ENCODE measurements at regions not wholly inside any gene's neighbourhood (a gene's known extent, or its start where the extent isn't known, plus 50 kb on each side); places are given as distances from the start of the nearest gene placed in this dataset.

- no peaks in the 10 kb centered on the region for H3K79me1 ChIP-seq (ENCODE audit: insufficient read depth, low read depth, low read length, poor library complexity, severe bottlenecking)
- no peak for DNase-seq
- no peak overlapping the region for H2BK15ac ChIP-seq (ENCODE audit: low read depth, low read length)
- H3K27ac ChIP-seq (ENCODE audit: insufficient read length, low read depth, low read length): no peak overlapping the region
- H3K23me2 ChIP-seq (ENCODE audit: insufficient read length, low read depth, low read length, poor library complexity, severe bottlenecking): no peaks in the 10 kb centered on the region
- no CpG with 5 or more reads among the region's 2 CpGs for WGBS (ENCODE audit: extremely low coverage, insufficient read length, low lambda C conversion rate)
- H4K8ac ChIP-seq (replicated peaks; ENCODE audit: insufficient read length, low read depth, low read length): no peak overlapping the region
- no peak overlapping the region for H3K9ac ChIP-seq (ENCODE audit: extremely low read depth, insufficient read length, low read length)
- no peaks in the 10 kb centered on the region for H3K4me1 Mint-ChIP-seq
- H2BK5ac ChIP-seq (ENCODE audit: insufficient read length, low read length): no peak overlapping the region
- no peak overlapping the region for H3K18ac ChIP-seq (ENCODE audit: insufficient read length, low read depth, low read length)
- no peak overlapping the region for H3K27ac Mint-ChIP-seq
- H3K14ac ChIP-seq (ENCODE audit: insufficient read depth, low read length): no peak overlapping the region
- no peak overlapping the region for H3T11ph ChIP-seq (ENCODE audit: low read length)
- TF ChIP-seq CTCF (conservative IDR thresholded peaks at IDR 0.05): no peak
- no peak overlapping the region for H3K4me3 Mint-ChIP-seq
- no peak overlapping the region for H2BK12ac ChIP-seq (ENCODE audit: insufficient read length, low read depth, low read length)
- no peaks in the 10 kb centered on the region for H3K27me3 ChIP-seq (ENCODE audit: insufficient read depth, low read length)
- no peaks in the 10 kb centered on the region for H4K20me1 ChIP-seq (ENCODE audit: control insufficient read depth, insufficient read depth, insufficient read length)
- H2AFZ ChIP-seq (ENCODE audit: low read length): no peak overlapping the region
- H3K56ac ChIP-seq (ENCODE audit: insufficient read length, low read depth, low read length): no peak overlapping the region
- H3K9me3 ChIP-seq (ENCODE audit: control insufficient read depth, low read depth, low read length): no peaks in the 10 kb centered on the region
- no peak overlapping the region for H2BK20ac ChIP-seq (ENCODE audit: low read depth, low read length, poor library complexity, severe bottlenecking)
- H2AK5ac ChIP-seq (ENCODE audit: insufficient read length, low read length): no peak overlapping the region
- no peak overlapping the region for H3K4me2 ChIP-seq (ENCODE audit: insufficient read depth, insufficient read length, low read length)
- H3K79me2 ChIP-seq (ENCODE audit: insufficient read depth, low read length): no peaks in the 10 kb centered on the region
- H3K4ac ChIP-seq (ENCODE audit: low read depth, low read length): no peak overlapping the region
- no peak overlapping the region for H3K23ac ChIP-seq (ENCODE audit: insufficient read length, low read depth, low read length)
- no peak overlapping the region for H4K91ac ChIP-seq (ENCODE audit: insufficient read length, low read depth, low read length)
- H3K4me1 ChIP-seq (ENCODE audit: insufficient read depth, low read length): no peaks in the 10 kb centered on the region
- H3K36me3 Mint-ChIP-seq (ENCODE audit: insufficient read depth in 1 of 3, low read depth in 3 of 3): no peaks in the 10 kb centered on the region
- no peaks in the 10 kb centered on the region for H3K9me3 Mint-ChIP-seq
- H4K5ac ChIP-seq (ENCODE audit: insufficient read length, low read depth, low read length): no peak overlapping the region
- no peak overlapping the region for H2BK120ac ChIP-seq (ENCODE audit: low read depth, low read length, poor library complexity, severe bottlenecking)
- H3K27me3 Mint-ChIP-seq (ENCODE audit: low read depth): no peaks in the 10 kb centered on the region
These were observed 474.7 kb downstream of the EPM2A start for GRCh38 chr6:145260484-145261175.

Measured in H9 (cell line).